Right lobe of liver (tissue), 4 donors: ENCODE measurements at regions not wholly inside any gene's neighbourhood (a gene's known extent, or its start where the extent isn't known, plus 50 kb on each side); places are given as distances from the start of the nearest gene placed in this dataset.

Experiments used
- POLR2A ChIP-seq: fragments of 450-650 bp; IDR thresholded peaks from one replicate; pipeline ENCODE4 v1.6.1; 2017; ENCODE audit warnings: antibody characterized with exemption, mild to moderate bottlenecking
- TF ChIP-seq, protein P1 (sequence below), 4 donors: fragments of 200-600 bp in 3 of 4; fragments of 450-650 bp in 1 of 4; IDR thresholded peaks; one replicate each; pipeline versions ENCODE4 v1.5.1 to v1.8.0; 2016 to 2022; ENCODE audit warnings: antibody characterized with exemption in 4 of 4, mild to moderate bottlenecking in 2 of 4
- donor health status: DM: no; HTN: no; CAD: no.
- donor health status: DM: no; HTN: no; CAD: no.
- donor health status: DM: no; HTN: yes; CAD: no.

- TF ChIP-seq POLR2A = peak; percentile 51
- TF ChIP-seq, protein P1, sequence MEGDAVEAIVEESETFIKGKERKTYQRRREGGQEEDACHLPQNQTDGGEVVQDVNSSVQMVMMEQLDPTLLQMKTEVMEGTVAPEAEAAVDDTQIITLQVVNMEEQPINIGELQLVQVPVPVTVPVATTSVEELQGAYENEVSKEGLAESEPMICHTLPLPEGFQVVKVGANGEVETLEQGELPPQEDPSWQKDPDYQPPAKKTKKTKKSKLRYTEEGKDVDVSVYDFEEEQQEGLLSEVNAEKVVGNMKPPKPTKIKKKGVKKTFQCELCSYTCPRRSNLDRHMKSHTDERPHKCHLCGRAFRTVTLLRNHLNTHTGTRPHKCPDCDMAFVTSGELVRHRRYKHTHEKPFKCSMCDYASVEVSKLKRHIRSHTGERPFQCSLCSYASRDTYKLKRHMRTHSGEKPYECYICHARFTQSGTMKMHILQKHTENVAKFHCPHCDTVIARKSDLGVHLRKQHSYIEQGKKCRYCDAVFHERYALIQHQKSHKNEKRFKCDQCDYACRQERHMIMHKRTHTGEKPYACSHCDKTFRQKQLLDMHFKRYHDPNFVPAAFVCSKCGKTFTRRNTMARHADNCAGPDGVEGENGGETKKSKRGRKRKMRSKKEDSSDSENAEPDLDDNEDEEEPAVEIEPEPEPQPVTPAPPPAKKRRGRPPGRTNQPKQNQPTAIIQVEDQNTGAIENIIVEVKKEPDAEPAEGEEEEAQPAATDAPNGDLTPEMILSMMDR (IDR thresholded peaks at IDR 0.05) = no peak
Observed at GRCh38 chr15:66841953-66842681, 140.1 kb downstream of the SMAD6 start.
